Activated CD8-positive, alpha-beta memory T cell treated with anti-CD3 and anti-CD28 coated beads, Interleukin-2, amount 50 U/mL, for 4 hours (primary cell): ENCODE measurements at regions not wholly inside any gene's neighbourhood (a gene's known extent, or its start where the extent isn't known, plus 50 kb on each side); places are given as distances from the start of the nearest gene placed in this dataset.
"Not testable (repeated sequence)": the region's sequence is repeated elsewhere in the genome, so short reads cannot be mapped to it uniquely, and the experiment has no call there.

ENCODE experiments used
- DNase-seq: peaks from one replicate; pipeline ENCODE4 v3.0.0-alpha.2; 2020

GRCh38 chr3:25957026-25957425, 167.1 kb downstream of the OXSM start:
- DNase-seq, result no peak

- no peak for DNase-seq
Observed at GRCh38 chr3:25960776-25961175, 170.9 kb downstream of the OXSM start.

- DNase-seq, result no peak
Observed at GRCh38 chr3:25962255-25962654, 172.4 kb downstream of the OXSM start.

- DNase-seq, result no peak
Observed at GRCh38 chr3:25964141-25964540, 174.3 kb downstream of the OXSM start.

- DNase-seq, result no peak
Observed at GRCh38 chr3:25967385-25967784, 177.5 kb downstream of the OXSM start.

- DNase-seq, result no peak
Observed at GRCh38 chr3:25971736-25972135, 181.8 kb downstream of the OXSM start.

- DNase-seq, result no peak
Observed at GRCh38 chr3:25973122-25973521, 183.2 kb downstream of the OXSM start.

GRCh38 chr3:25982756-25983155, 192.9 kb downstream of the OXSM start:
- DNase-seq, result no peak

- DNase-seq, result no peak
Observed at GRCh38 chr3:25985621-25986020, 195.7 kb downstream of the OXSM start.

GRCh38 chr3:25992606-25993005, 202.7 kb downstream of the OXSM start:
- no peak for DNase-seq

GRCh38 chr3:26004172-26004571, 214.3 kb downstream of the OXSM start:
- DNase-seq, result no peak

GRCh38 chr3:26011276-26011675, 221.4 kb downstream of the OXSM start:
- DNase-seq, result no peak

GRCh38 chr3:26012241-26012745, 222.4 kb downstream of the OXSM start:
- no peak for DNase-seq

- no peak for DNase-seq
Observed at GRCh38 chr3:26015752-26016151, 225.9 kb downstream of the OXSM start.

GRCh38 chr3:26018889-26019288, 229.0 kb downstream of the OXSM start:
- no peak for DNase-seq

- DNase-seq, result not testable (repeated sequence)
Observed at GRCh38 chr3:26024206-26024605, 234.3 kb downstream of the OXSM start.

GRCh38 chr3:26029321-26029720, 239.4 kb downstream of the OXSM start:
- no peak for DNase-seq

GRCh38 chr3:26042126-26042525, 252.2 kb downstream of the OXSM start:
- not testable (repeated sequence) for DNase-seq

- DNase-seq, result no peak
Observed at GRCh38 chr3:26049951-26050350, 260.1 kb downstream of the OXSM start.

GRCh38 chr3:26050776-26051175, 260.9 kb downstream of the OXSM start:
- no peak for DNase-seq

GRCh38 chr3:26058901-26059321, 269.0 kb downstream of the OXSM start:
- DNase-seq, result no peak

- DNase-seq, result no peak
Observed at GRCh38 chr3:26061947-26062346, 272.1 kb downstream of the OXSM start.

- DNase-seq, result no peak
Observed at GRCh38 chr3:26064297-26064696, 274.4 kb downstream of the OXSM start.

- DNase-seq, result no peak
Observed at GRCh38 chr3:26068890-26069289, 279.0 kb downstream of the OXSM start.

GRCh38 chr3:26070854-26071253, 281.0 kb downstream of the OXSM start:
- no peak for DNase-seq

- no peak for DNase-seq
Observed at GRCh38 chr3:26074080-26074479, 284.2 kb downstream of the OXSM start.
